ENCODE measurements at regions not wholly inside any gene's neighbourhood (a gene's known extent, or its start where the extent isn't known, plus 50 kb on each side); places are given as distances from the start of the nearest gene placed in this dataset.
A peak's percentile ranks its signal among the peaks of the same experiment; 100 is the strongest.

DNA sequence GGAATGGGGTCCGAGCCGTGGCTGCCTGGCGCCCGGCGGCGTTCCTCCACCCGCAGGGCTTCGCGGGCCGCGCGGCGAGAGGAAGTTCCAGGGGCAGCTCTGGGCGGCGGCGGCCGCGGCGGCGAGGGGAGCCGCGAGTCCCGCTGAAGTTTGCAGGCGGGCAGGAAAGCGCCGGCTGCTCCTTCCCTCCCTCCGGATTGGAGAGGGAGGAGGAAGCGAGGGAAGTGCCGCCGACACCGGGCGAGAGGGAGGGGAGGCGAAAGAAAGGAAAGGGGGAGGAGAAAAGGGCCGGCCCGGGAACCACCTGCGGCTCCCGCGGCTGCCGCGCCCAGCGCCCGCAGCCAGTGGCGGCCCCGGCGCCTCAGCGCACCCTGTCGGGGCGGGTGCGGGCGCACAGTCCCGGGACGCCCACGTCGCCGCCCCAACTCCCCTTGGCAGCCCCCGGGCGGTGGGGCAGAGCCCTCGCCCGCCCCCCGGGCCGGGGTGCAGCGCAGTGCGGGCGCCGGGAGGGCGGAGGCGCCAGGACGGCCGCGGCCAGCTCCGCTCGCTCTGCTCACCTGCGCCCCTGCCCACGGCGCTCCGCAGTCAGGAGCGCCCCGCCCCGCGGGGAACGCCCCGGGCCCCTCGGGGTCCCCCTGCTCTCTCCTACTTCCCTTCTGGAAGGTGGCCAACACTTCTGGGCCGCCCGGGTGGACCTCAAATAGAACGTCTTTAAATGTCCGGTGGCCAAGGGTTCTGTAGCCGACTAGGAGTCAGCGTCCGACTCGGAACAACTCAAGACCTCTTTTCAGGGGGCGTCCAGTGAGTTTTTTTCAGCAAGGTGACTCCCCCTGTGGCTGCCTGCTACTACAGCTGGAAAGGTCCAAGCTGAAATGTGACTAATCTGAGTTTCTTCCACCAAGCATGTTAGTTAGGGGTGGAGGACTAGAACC lies 80.3 kb upstream of the CCDC28A start:
- Histone ChIP-seq H3K9me2 (replicated peaks; ENCODE audit: low read depth, low read length) (no peaks in the 10 kb centered on the region), H3K9me3 (ENCODE audit: insufficient read depth, low read depth, low read length) (no peaks in the 10 kb centered on the region), H3K36me3 (ENCODE audit: insufficient read depth, low read length) (no peaks in the 10 kb centered on the region), H4K20me1 (ENCODE audit: insufficient read depth, low read length, poor library complexity, severe bottlenecking) (peaks cover 4% of the 10 kb centered on the region), H3K27me3 (ENCODE audit: insufficient read depth, low read length, poor library complexity, severe bottlenecking) (no peaks in the 10 kb centered on the region), H3F3A (ENCODE audit: low read depth) (no peaks in the 10 kb centered on the region), H3K4me2 (ENCODE audit: low read depth, low read length, poor library complexity, severe bottlenecking) (peak overlapping the region; percentile 68), H2AFZ (ENCODE audit: low read length) (peak overlapping the region; percentile 52; the same call in 1 of the 2 replicates), H3K4me3 (ENCODE audit: low read length, poor library complexity, severe bottlenecking) (peak overlapping the region; percentile 72), H3K9ac (ENCODE audit: low read depth, low read length, poor library complexity, severe bottlenecking) (peak overlapping the region; percentile 25), H3K4me1 (ENCODE audit: insufficient read depth, low read length, poor library complexity, severe bottlenecking) (peaks cover 37% of the 10 kb centered on the region), H3K79me2 (ENCODE audit: insufficient read depth, low read length) (0 out of 2 replicates have a peak, but pooled peaks cover 5% of the 10 kb centered on the region)
- TF ChIP-seq, protein P1, sequence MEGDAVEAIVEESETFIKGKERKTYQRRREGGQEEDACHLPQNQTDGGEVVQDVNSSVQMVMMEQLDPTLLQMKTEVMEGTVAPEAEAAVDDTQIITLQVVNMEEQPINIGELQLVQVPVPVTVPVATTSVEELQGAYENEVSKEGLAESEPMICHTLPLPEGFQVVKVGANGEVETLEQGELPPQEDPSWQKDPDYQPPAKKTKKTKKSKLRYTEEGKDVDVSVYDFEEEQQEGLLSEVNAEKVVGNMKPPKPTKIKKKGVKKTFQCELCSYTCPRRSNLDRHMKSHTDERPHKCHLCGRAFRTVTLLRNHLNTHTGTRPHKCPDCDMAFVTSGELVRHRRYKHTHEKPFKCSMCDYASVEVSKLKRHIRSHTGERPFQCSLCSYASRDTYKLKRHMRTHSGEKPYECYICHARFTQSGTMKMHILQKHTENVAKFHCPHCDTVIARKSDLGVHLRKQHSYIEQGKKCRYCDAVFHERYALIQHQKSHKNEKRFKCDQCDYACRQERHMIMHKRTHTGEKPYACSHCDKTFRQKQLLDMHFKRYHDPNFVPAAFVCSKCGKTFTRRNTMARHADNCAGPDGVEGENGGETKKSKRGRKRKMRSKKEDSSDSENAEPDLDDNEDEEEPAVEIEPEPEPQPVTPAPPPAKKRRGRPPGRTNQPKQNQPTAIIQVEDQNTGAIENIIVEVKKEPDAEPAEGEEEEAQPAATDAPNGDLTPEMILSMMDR (conservative IDR thresholded peaks at IDR 0.05; ENCODE audit: low read length), result peak; percentile 19; the same call in 1 of the 2 replicates
- TF ChIP-seq EZH2phosphoT487 (IDR thresholded peaks at IDR 0.05; ENCODE audit: borderline replicate concordance), result no peak

GRCh38 chr6:138695193-138695592 lies 78.4 kb upstream of the CCDC28A start:
- no peak overlapping the region for H3K4me2 ChIP-seq (ENCODE audit: low read depth, low read length, poor library complexity, severe bottlenecking)
- H3K4me3 ChIP-seq (ENCODE audit: low read length, poor library complexity, severe bottlenecking), result no peak overlapping the region
- no peaks in the 10 kb centered on the region for H3K27me3 ChIP-seq (ENCODE audit: insufficient read depth, low read length, poor library complexity, severe bottlenecking)
- no peak overlapping the region for H3K9ac ChIP-seq (ENCODE audit: low read depth, low read length, poor library complexity, severe bottlenecking)
- TF ChIP-seq EZH2phosphoT487 (IDR thresholded peaks at IDR 0.05; ENCODE audit: borderline replicate concordance), result no peak
- TF ChIP-seq, protein P1 (conservative IDR thresholded peaks at IDR 0.05; ENCODE audit: low read length), result no peak
- no peaks in the 10 kb centered on the region for H3F3A ChIP-seq (ENCODE audit: low read depth)
- H3K9me2 ChIP-seq (replicated peaks; ENCODE audit: low read depth, low read length), result no peaks in the 10 kb centered on the region
- H3K36me3 ChIP-seq (ENCODE audit: insufficient read depth, low read length), result no peaks in the 10 kb centered on the region
- peaks cover 25% of the 10 kb centered on the region for H3K4me1 ChIP-seq (ENCODE audit: insufficient read depth, low read length, poor library complexity, severe bottlenecking)
- no peaks in the 10 kb centered on the region for H3K9me3 ChIP-seq (ENCODE audit: insufficient read depth, low read depth, low read length)
- H2AFZ ChIP-seq (ENCODE audit: low read length), result no peak overlapping the region
- H4K20me1 ChIP-seq (ENCODE audit: insufficient read depth, low read length, poor library complexity, severe bottlenecking), result peaks cover 4% of the 10 kb centered on the region
- 0 out of 2 replicates have a peak, but pooled peaks cover 5% of the 10 kb centered on the region for H3K79me2 ChIP-seq (ENCODE audit: insufficient read depth, low read length)

- no peak for TF ChIP-seq EZH2phosphoT487 (IDR thresholded peaks at IDR 0.05; ENCODE audit: borderline replicate concordance)
- TF ChIP-seq, protein P1 (conservative IDR thresholded peaks at IDR 0.05; ENCODE audit: low read length), result no peak
- no peaks in the 10 kb centered on the region for H3K4me1 ChIP-seq (ENCODE audit: insufficient read depth, low read length, poor library complexity, severe bottlenecking)
Observed at GRCh38 chr6:138714493-138714892, 59.1 kb upstream of the CCDC28A start.

More at GRCh38 chr6:138714493-138714892, 59.1 kb upstream of the CCDC28A start:
- Histone ChIP-seq H3K4me2 (ENCODE audit: low read depth, low read length, poor library complexity, severe bottlenecking) (no peak overlapping the region), H3K9me3 (ENCODE audit: insufficient read depth, low read depth, low read length) (peaks cover 7% of the 10 kb centered on the region; the same call in 1 of the 2 replicates), H3K9ac (ENCODE audit: low read depth, low read length, poor library complexity, severe bottlenecking) (no peak overlapping the region), H3K79me2 (ENCODE audit: insufficient read depth, low read length) (no peaks in the 10 kb centered on the region), H4K20me1 (ENCODE audit: insufficient read depth, low read length, poor library complexity, severe bottlenecking) (no peaks in the 10 kb centered on the region), H3K36me3 (ENCODE audit: insufficient read depth, low read length) (no peaks in the 10 kb centered on the region), H3K4me3 (ENCODE audit: low read length, poor library complexity, severe bottlenecking) (no peak overlapping the region), H2AFZ (ENCODE audit: low read length) (no peak overlapping the region), H3K27me3 (ENCODE audit: insufficient read depth, low read length, poor library complexity, severe bottlenecking) (no peaks in the 10 kb centered on the region), H3F3A (ENCODE audit: low read depth) (no peaks in the 10 kb centered on the region), H3K9me2 (replicated peaks; ENCODE audit: low read depth, low read length) (no peaks in the 10 kb centered on the region)

All from Loucy (cell line).